ENCODE measurements at regions not wholly inside any gene's neighbourhood (a gene's known extent, or its start where the extent isn't known, plus 50 kb on each side); places are given as distances from the start of the nearest gene placed in this dataset.
"Not testable (repeated sequence)": the region's sequence is repeated elsewhere in the genome, so short reads cannot be mapped to it uniquely, and the experiment has no call there.

GRCh38 chr10:8853048-8853447 is 798.6 kb downstream of the GATA3 start:
- POLR2A ChIA-PET = no interaction called here
- BruUV-seq (replicated peaks) = no TSS peak
- CTCF ChIA-PET = no interaction called here

GRCh38 chr10:8868924-8869323 is 814.4 kb downstream of the GATA3 start:
- POLR2A ChIA-PET; CTCF ChIA-PET; H3K4me3 ChIP-seq (ENCODE audit: low read depth, low read length); H3K27me3 ChIP-seq (replicated peaks; ENCODE audit: control insufficient read depth, insufficient read depth, low read length); H3K4me1 Mint-ChIP-seq (ENCODE audit: low read depth, unreplicated experiment); H3K4me1 ChIP-seq; H3K27ac Mint-ChIP-seq (ENCODE audit: unreplicated experiment); H3K36me3 Mint-ChIP-seq (ENCODE audit: insufficient read depth, unreplicated experiment); DNase-seq; H3K9me3 Mint-ChIP-seq (ENCODE audit: unreplicated experiment); H3K27me3 Mint-ChIP-seq (ENCODE audit: insufficient read depth, unreplicated experiment); H3K9me3 ChIP-seq; intact Hi-C loops (cut with micrococcal nuclease; ENCODE audit: unreplicated experiment); H3K36me3 ChIP-seq (ENCODE audit: control insufficient read depth, insufficient read depth, low read length); H3K4me3 Mint-ChIP-seq (ENCODE audit: unreplicated experiment); BruUV-seq (replicated peaks): not testable (repeated sequence)

More at GRCh38 chr10:8853048-8853447, 798.6 kb downstream of the GATA3 start:
- Histone ChIP-seq H3K4me3 (ENCODE audit: low read depth, low read length) (no peak overlapping the region), H3K9me3 (no peaks in the 10 kb centered on the region), H3K36me3 (ENCODE audit: control insufficient read depth, insufficient read depth, low read length) (no peaks in the 10 kb centered on the region), H3K4me1 (no peaks in the 10 kb centered on the region), H3K27me3 (replicated peaks; ENCODE audit: control insufficient read depth, insufficient read depth, low read length) (no peaks in the 10 kb centered on the region)
- Mint-ChIP-seq H3K4me3 (ENCODE audit: unreplicated experiment) (no peak overlapping the region), H3K36me3 (ENCODE audit: insufficient read depth, unreplicated experiment) (no peaks in the 10 kb centered on the region), H3K27me3 (ENCODE audit: insufficient read depth, unreplicated experiment) (peaks cover 6% of the 10 kb centered on the region), H3K4me1 (ENCODE audit: low read depth, unreplicated experiment) (no peaks in the 10 kb centered on the region), H3K9me3 (ENCODE audit: unreplicated experiment) (no peaks in the 10 kb centered on the region), H3K27ac (ENCODE audit: unreplicated experiment) (no peak overlapping the region)
- intact Hi-C loops (cut with micrococcal nuclease; ENCODE audit: unreplicated experiment) = no loop called here
- no peak for DNase-seq
- TF ChIP-seq, protein P1, sequence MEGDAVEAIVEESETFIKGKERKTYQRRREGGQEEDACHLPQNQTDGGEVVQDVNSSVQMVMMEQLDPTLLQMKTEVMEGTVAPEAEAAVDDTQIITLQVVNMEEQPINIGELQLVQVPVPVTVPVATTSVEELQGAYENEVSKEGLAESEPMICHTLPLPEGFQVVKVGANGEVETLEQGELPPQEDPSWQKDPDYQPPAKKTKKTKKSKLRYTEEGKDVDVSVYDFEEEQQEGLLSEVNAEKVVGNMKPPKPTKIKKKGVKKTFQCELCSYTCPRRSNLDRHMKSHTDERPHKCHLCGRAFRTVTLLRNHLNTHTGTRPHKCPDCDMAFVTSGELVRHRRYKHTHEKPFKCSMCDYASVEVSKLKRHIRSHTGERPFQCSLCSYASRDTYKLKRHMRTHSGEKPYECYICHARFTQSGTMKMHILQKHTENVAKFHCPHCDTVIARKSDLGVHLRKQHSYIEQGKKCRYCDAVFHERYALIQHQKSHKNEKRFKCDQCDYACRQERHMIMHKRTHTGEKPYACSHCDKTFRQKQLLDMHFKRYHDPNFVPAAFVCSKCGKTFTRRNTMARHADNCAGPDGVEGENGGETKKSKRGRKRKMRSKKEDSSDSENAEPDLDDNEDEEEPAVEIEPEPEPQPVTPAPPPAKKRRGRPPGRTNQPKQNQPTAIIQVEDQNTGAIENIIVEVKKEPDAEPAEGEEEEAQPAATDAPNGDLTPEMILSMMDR (IDR thresholded peaks at IDR 0.05; ENCODE audit: insufficient read depth in 1 of 2, low read depth in 1 of 2, low read length in 1 of 2, severe bottlenecking in 1 of 2, unreplicated experiment in 1 of 2) = no peak

GRCh38 chr10:8873310-8873709 is 818.8 kb downstream of the GATA3 start:
- TF ChIP-seq, protein P1 (IDR thresholded peaks at IDR 0.05; ENCODE audit: insufficient read depth in 1 of 2, low read depth in 1 of 2, low read length in 1 of 2, severe bottlenecking in 1 of 2, unreplicated experiment in 1 of 2) = peak; percentile 7 to 25
- CTCF ChIA-PET = no interaction called here
- no peaks in the 10 kb centered on the region for H3K9me3 Mint-ChIP-seq (ENCODE audit: unreplicated experiment)
- Histone ChIP-seq H3K36me3 (ENCODE audit: control insufficient read depth, insufficient read depth, low read length) (no peaks in the 10 kb centered on the region), H3K4me1 (no peaks in the 10 kb centered on the region), H3K4me3 (ENCODE audit: low read depth, low read length) (no peak overlapping the region), H3K27me3 (replicated peaks; ENCODE audit: control insufficient read depth, insufficient read depth, low read length) (no peaks in the 10 kb centered on the region), H3K9me3 (no peaks in the 10 kb centered on the region)
- no peak overlapping the region for H3K4me3 Mint-ChIP-seq (ENCODE audit: unreplicated experiment)
- BruUV-seq (replicated peaks) = no TSS peak
- H3K4me1 Mint-ChIP-seq (ENCODE audit: low read depth, unreplicated experiment) = no peaks in the 10 kb centered on the region
- peaks cover 6% of the 10 kb centered on the region for H3K27me3 Mint-ChIP-seq (ENCODE audit: insufficient read depth, unreplicated experiment)
- POLR2A ChIA-PET = no interaction called here
- no peak overlapping the region for H3K27ac Mint-ChIP-seq (ENCODE audit: unreplicated experiment)
- intact Hi-C loops (cut with micrococcal nuclease; ENCODE audit: unreplicated experiment) = loop anchor here (10.0 kb wide), 1 partner anchor 999 kb away; no protein-coding TSS in a partner anchor
- no peaks in the 10 kb centered on the region for H3K36me3 Mint-ChIP-seq (ENCODE audit: insufficient read depth, unreplicated experiment)
- no peak for DNase-seq

GRCh38 chr10:8874268-8874667 is 819.8 kb downstream of the GATA3 start:
- BruUV-seq (replicated peaks) = no TSS peak
- H3K27me3 ChIP-seq (replicated peaks; ENCODE audit: control insufficient read depth, insufficient read depth, low read length) = no peaks in the 10 kb centered on the region
- H3K4me3 ChIP-seq (ENCODE audit: low read depth, low read length) = no peak overlapping the region
- no peak for DNase-seq
- no peaks in the 10 kb centered on the region for H3K9me3 ChIP-seq
- H3K9me3 Mint-ChIP-seq (ENCODE audit: unreplicated experiment) = no peaks in the 10 kb centered on the region
- H3K4me1 ChIP-seq = no peaks in the 10 kb centered on the region
- H3K4me1 Mint-ChIP-seq (ENCODE audit: low read depth, unreplicated experiment) = no peaks in the 10 kb centered on the region
- intact Hi-C loops (cut with micrococcal nuclease; ENCODE audit: unreplicated experiment) = loop anchor here (10.0 kb wide), 1 partner anchor 999 kb away; no protein-coding TSS in a partner anchor
- H3K36me3 ChIP-seq (ENCODE audit: control insufficient read depth, insufficient read depth, low read length) = no peaks in the 10 kb centered on the region
- POLR2A ChIA-PET = no interaction called here
- CTCF ChIA-PET = no interaction called here
- TF ChIP-seq, protein P1 (IDR thresholded peaks at IDR 0.05; ENCODE audit: insufficient read depth in 1 of 2, low read depth in 1 of 2, low read length in 1 of 2, severe bottlenecking in 1 of 2, unreplicated experiment in 1 of 2) = no peak
- H3K27ac Mint-ChIP-seq (ENCODE audit: unreplicated experiment) = no peak overlapping the region
- peaks cover 6% of the 10 kb centered on the region for H3K27me3 Mint-ChIP-seq (ENCODE audit: insufficient read depth, unreplicated experiment)
- no peaks in the 10 kb centered on the region for H3K36me3 Mint-ChIP-seq (ENCODE audit: insufficient read depth, unreplicated experiment)
- no peak overlapping the region for H3K4me3 Mint-ChIP-seq (ENCODE audit: unreplicated experiment)
